ENCODE measurements at regions not wholly inside any gene's neighbourhood (a gene's known extent, or its start where the extent isn't known, plus 50 kb on each side); places are given as distances from the start of the nearest gene placed in this dataset.

- FAIRE-seq, result no peak
Measured at GRCh38 chr10:90344226-90344625, 513.6 kb downstream of the HTR7 start.

GRCh38 chr10:90347239-90347638, 510.6 kb downstream of the HTR7 start:
- FAIRE-seq, result no peak

- FAIRE-seq, result no peak
Measured at GRCh38 chr10:90350122-90350521, 507.7 kb downstream of the HTR7 start.

DNA sequence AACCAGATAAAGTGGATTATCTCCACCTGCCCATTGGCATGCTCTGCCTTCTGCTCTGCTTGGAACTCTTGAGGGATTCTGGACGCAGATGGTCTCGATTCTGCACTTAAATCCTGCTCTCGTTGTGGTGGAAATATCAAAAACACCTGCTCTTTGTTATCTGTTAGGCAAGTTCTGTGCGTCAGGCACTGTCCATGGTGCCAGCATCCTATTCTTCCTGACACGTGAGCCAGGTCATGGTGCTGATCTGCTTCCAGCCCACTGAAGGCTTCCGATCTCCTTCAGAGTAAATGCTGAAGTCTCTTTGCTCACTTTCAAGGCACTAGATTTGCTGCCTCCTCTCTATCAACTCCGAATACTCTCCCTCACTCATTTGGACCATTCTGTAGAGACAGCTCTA, 505.6 kb downstream of the HTR7 start:
- FAIRE-seq, result no peak

- no peak for FAIRE-seq
Measured at GRCh38 chr10:90354914-90355313, 502.9 kb downstream of the HTR7 start.

DNA sequence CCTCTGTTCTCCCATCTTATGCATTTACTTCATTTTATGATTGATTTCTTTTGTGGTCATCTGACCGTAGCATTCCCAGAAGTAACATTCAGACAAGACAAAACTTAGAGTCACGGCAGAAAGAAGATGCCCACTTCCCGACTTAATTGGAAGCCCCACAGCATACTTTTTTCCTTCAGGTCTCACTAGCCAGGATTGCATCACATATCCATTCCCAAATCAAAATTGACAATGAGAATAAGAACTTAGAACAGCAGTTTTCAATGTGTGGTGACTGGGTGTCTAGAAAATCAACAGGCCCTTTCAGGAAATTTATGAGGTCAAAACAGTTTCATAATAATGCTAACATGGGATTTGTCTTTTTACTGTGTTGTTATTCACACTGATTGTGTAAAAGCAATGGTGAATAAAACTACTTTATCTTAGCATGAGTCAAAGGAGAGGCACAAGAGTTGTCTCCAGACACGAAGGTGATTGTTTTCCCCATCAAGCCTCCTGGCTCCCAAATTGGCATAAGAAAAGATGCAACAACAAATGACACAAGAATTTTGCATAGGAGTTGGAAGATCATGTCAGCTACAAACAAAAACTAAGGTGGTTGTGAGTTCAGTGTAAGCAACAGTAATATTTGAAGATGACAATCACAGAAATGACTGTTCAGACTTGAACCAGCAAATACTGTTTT, 493.9 kb downstream of the HTR7 start:
- FAIRE-seq, result no peak

- FAIRE-seq, result no peak
Measured at GRCh38 chr10:90372451-90372850, 485.4 kb downstream of the HTR7 start.

DNA sequence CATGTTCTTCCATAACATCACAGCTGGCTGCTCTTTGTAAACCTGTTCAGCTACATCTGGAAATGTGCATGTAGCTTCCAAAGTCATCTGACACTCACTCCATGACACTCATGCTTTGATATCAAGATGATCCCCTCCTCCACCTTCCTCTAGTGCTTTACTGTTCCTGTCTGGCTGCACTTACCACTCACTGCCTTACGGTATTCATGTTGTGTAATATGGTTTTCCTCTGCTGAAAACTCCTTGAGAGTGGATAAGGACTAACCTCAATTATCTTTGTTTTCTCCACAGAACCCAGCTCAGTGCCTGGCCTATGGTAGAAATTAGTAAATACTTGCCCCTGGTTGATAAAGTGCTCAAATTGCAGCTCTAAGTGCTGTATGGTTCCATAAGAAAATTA, 483.9 kb downstream of the HTR7 start:
- FAIRE-seq, result no peak

- FAIRE-seq, result no peak
Measured at GRCh38 chr10:90378524-90379076, 479.2 kb downstream of the HTR7 start.

GRCh38 chr10:90381468-90381867, 476.4 kb downstream of the HTR7 start:
- FAIRE-seq, result no peak

- no peak for FAIRE-seq
Measured at GRCh38 chr10:90389876-90390275, 468.0 kb downstream of the HTR7 start.

- no peak for FAIRE-seq
Measured at GRCh38 chr10:90394311-90394710, 463.5 kb downstream of the HTR7 start.

DNA sequence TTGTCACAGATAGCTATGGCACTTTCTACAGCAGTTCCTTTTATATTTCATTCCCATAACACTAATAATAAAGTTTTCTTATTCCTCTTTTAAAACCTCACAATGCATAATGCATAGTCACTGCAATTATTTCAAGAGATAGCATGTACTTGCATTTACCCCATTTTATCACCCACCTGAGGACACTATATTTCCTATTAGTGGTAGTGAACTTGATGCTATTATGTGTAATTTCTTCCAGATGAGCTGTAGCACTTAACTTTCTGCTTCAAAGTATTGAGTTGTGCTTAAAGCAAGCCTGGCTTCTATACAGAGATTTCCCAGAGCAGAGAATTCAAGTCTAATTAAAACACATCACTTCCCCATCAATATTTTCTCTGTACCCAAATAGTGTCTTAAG, 461.1 kb downstream of the HTR7 start:
- FAIRE-seq, result no peak

DNA sequence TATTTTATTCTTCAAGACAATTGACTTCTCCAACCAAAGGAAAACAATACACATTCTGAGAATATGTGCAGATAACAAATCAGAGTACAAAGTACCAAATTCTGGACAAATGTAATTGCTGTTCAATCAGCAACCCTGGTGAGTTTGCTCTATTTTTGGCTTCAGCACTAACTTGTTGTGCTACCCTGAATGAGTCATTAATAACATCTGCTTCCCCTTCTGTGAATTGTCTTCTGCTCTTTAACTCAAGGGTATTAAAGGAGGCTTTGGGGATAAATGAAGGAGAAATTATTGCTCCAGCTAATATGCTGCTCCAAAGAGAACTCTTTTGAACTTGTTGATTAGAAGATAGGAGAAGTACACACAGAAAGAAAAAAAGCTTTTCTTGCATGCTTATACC, 459.3 kb downstream of the HTR7 start:
- FAIRE-seq, result no peak

DNA sequence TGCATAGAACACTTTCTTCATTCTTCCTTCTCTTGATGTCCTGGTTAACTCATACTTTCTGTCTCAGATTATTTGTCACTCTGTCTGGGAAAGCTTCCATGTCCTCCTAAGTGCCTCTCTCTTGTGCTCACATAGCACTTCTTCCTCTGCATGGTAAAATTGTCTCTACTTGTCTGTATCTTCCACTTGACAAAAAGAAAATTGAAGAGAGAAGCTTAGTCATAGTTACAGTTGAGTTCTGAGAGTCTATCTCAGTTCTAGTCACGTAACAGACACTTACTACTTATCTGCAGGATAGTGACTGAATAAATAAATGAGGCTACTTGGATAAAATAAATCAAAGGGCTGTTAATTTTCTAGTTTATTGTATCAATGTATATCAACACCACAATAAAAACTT, 458.1 kb downstream of the HTR7 start:
- FAIRE-seq, result no peak

GRCh38 chr10:90403211-90404000, 454.4 kb downstream of the HTR7 start:
- no peak for FAIRE-seq

GRCh38 chr10:90407131-90407530, 450.7 kb downstream of the HTR7 start:
- FAIRE-seq, result no peak

- FAIRE-seq, result no peak
Measured at GRCh38 chr10:90407851-90408250, 450.0 kb downstream of the HTR7 start.

DNA sequence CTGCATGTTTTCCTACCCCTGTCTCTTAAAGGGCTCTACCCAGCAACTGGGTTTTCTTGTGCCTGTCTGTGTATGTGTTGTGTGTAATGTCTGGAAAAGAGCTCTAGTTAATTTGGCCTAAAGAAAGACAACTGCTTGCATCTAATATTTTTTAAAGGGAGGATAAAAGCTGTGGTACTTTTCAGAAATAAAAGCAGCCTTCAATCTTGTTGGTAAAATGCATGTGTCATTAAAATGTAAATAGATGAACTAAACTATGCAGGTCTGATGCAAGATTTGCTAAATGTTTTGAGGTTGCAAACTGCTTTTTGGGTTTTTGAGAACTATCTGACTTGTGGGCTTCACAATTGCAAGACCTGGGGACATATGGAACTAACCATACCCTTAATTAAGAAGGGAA, 445.3 kb downstream of the HTR7 start:
- FAIRE-seq, result no peak

GRCh38 chr10:90413196-90413595, 444.6 kb downstream of the HTR7 start:
- no peak for FAIRE-seq

DNA sequence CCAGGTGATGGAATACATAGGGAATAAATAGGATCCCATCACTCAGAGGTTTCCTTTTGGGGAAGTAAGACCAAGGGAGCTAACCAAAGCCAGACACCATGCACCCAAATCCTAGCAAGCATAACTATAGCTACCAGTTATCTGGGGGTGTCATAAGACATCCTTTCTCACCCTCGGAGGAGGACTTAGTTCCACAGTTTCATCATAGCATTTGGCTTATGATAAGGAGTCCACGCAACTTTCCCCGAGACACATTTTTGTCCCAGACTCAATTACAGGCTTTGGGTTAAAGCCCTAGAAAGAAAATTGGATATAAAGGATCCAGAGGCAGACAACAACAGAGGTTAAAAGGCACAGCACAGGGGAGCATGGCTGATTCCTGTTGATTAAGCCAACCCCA, 442.9 kb downstream of the HTR7 start:
- FAIRE-seq, result no peak

GRCh38 chr10:90417029-90417428, 440.8 kb downstream of the HTR7 start:
- FAIRE-seq, result no peak

DNA sequence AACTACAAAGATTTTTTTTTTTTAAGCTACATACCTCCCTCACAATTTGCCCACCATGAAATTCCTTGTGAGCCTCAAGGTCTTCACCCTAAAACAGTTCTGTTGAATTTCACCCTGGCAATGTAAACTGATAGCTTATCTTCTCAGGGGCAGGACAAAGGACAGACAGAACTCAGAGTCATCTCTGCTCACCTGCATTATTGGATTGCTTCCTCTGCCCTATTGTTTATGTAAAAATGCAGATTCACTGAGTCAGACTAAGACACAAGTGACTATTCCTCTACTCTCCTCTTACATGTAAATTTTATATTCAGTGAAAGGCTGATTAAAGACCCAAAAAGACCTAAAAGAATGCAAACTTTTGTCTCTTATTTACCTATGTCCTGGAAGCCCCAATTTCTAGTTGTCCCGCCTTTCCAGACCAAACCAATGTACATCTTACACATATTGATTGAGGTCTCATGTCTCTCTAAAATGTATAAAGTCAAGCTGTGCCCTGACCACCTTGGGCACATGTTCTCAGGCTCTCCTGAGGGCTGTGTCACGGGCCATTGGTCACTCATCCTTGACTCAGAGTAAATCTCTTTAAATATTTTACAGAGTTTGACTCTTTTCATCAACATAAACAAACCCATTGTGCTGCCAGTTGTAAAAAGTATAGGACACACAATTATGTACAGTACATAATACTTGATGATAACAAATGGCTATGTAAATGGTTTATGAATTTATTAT, 440.2 kb downstream of the HTR7 start:
- FAIRE-seq, result no peak
